Right lobe of liver (tissue), 4 donors: ENCODE measurements at regions not wholly inside any gene's neighbourhood (a gene's known extent, or its start where the extent isn't known, plus 50 kb on each side); places are given as distances from the start of the nearest gene placed in this dataset.

Experiments
- POLR2A ChIP-seq: fragments of 450-650 bp; IDR thresholded peaks from one replicate; pipeline ENCODE4 v1.6.1; 2017; ENCODE audit warnings: antibody characterized with exemption, mild to moderate bottlenecking
- TF ChIP-seq, protein P1 (sequence below), 4 donors: fragments of 200-600 bp in 3 of 4; fragments of 450-650 bp in 1 of 4; IDR thresholded peaks; one replicate each; pipeline versions ENCODE4 v1.5.1 to v1.8.0; 2016 to 2022; ENCODE audit warnings: antibody characterized with exemption in 4 of 4, mild to moderate bottlenecking in 2 of 4
- donor health status: DM: no; HTN: no; CAD: no.
- donor health status: DM: no; HTN: no; CAD: no.
- donor health status: DM: no; HTN: yes; CAD: no.

DNA sequence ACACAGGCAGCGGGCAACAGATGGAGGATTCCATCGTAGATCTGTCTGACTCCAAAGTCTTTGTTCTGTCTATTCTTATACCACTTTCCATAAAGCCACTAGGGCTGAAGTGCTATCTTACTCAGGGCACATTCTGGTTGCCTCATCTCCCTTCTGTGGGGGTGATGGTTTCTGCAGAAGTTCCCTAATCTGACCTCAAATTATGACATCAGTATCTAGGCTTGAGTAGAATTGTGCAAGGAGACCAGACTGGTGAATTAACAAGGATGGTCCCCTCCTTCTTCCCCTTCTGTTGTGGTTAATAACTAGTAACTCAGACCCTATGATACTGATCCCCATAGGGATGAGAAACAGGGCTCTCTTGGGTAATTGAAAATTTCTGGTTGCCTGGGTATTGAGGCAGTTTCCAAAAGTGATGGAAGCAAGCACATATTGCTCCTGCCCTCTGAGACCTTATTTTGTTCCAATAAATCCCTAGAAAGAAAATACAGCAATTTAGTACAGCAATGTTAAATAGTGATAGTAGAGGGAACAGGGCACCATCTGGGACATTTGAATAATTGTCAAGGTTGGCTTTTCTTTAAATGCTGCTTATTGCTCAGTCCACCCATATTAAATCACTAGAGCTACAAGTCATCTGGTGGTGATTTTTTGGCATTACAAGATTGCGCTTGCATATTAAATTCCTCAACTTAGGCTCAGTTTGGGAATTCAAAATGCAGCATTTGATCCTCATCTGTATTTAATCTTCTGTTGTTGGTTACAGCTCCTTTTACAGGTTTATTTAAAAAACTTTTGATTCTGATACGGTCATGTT is 57.3 kb upstream of the AP1S2 start:
- TF ChIP-seq, protein P1, sequence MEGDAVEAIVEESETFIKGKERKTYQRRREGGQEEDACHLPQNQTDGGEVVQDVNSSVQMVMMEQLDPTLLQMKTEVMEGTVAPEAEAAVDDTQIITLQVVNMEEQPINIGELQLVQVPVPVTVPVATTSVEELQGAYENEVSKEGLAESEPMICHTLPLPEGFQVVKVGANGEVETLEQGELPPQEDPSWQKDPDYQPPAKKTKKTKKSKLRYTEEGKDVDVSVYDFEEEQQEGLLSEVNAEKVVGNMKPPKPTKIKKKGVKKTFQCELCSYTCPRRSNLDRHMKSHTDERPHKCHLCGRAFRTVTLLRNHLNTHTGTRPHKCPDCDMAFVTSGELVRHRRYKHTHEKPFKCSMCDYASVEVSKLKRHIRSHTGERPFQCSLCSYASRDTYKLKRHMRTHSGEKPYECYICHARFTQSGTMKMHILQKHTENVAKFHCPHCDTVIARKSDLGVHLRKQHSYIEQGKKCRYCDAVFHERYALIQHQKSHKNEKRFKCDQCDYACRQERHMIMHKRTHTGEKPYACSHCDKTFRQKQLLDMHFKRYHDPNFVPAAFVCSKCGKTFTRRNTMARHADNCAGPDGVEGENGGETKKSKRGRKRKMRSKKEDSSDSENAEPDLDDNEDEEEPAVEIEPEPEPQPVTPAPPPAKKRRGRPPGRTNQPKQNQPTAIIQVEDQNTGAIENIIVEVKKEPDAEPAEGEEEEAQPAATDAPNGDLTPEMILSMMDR (IDR thresholded peaks at IDR 0.05), result no peak
- no peak for TF ChIP-seq POLR2A
